WERI-Rb-1 (cell line): ENCODE measurements at regions not wholly inside any gene's neighbourhood (a gene's known extent, or its start where the extent isn't known, plus 50 kb on each side); places are given as distances from the start of the nearest gene placed in this dataset.

ENCODE experiments used
- DNase-seq: peaks from one replicate; pipeline ENCODE4 v3.0.0-alpha.2; 2020
- H3K27ac ChIP-seq: fragments of 250-450 bp; sonication (Bioruptor Pico); 2 replicates; pipeline ENCODE4 v1.5.1; 2020; ENCODE audit warnings: mild to moderate bottlenecking, moderate library complexity
- H3K27me3 ChIP-seq: fragments of 250-450 bp; sonication (Bioruptor Pico); 2 replicates; pipeline ENCODE4 v1.5.1; 2021; ENCODE audit warnings: mild to moderate bottlenecking, low read depth, moderate library complexity; ENCODE audit not compliant: insufficient read depth, severe bottlenecking
- H3K36me3 ChIP-seq: fragments of 250-450 bp; sonication (Bioruptor Pico); 2 replicates; pipeline ENCODE4 v1.5.1; 2020; ENCODE audit warnings: mild to moderate bottlenecking, moderate library complexity
- H3K4me3 ChIP-seq: 2 replicates; pipeline ENCODE4 v1.5.1; 2011; ENCODE audit warnings: low read depth, mild to moderate bottlenecking, control low read depth, low read length
- H3K9me3 ChIP-seq: fragments of 250-450 bp; sonication (Bioruptor Pico); 2 replicates; pipeline ENCODE4 v1.5.1; 2021; ENCODE audit warnings: mild to moderate bottlenecking, moderate library complexity; ENCODE audit not compliant: severe bottlenecking
- CTCF ChIP-seq: IDR thresholded peaks from 2 replicates; pipeline ENCODE4 v1.5.1; 2011; ENCODE audit warnings: low read depth, mild to moderate bottlenecking, control low read depth, inconsistent platforms, low read length

DNA sequence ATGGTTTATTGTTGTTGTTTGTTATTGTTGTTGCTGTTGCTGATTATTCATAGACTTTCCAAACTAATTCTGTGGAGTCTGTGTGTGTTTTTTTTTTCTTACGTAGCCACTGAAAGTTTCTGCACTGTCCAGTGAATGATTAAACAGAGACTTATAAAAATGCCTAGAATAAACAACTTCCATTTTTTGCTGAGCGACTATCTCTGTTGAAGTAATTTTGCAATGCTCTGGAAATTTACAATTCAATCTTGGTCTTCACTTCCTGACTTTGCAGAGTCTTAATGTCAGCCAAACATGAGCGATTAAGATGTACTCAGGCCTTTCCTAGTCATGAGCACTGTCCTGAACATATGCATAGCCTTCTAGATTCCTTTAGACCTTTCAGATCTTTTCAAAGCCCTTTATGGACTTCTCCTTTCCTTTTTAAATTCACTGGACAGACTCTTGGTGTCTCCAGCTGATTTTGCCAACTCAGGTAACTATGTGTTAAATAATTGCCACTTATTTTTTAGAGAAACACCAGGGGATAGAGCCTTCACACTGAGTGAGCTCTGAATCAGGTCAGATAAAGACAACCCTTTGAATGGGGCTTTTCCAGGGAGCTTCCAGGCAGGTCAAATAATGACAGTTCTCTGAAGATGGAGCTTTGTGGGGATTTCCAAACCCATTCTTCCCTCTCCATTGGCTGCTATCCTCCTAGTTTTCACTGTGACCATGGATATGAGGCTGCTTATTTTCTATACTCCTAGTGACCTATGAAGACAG lies 622.8 kb upstream of the EPHA7 start:
- DNase-seq = no peak
- Histone ChIP-seq H3K36me3 (no peaks in the 10 kb centered on the region), H3K9me3 (peaks cover 2% of the 10 kb centered on the region), H3K27me3 (no peaks in the 10 kb centered on the region), H3K27ac (no peak overlapping the region), H3K4me3 (no peak overlapping the region)
- no peak for TF ChIP-seq CTCF

DNA sequence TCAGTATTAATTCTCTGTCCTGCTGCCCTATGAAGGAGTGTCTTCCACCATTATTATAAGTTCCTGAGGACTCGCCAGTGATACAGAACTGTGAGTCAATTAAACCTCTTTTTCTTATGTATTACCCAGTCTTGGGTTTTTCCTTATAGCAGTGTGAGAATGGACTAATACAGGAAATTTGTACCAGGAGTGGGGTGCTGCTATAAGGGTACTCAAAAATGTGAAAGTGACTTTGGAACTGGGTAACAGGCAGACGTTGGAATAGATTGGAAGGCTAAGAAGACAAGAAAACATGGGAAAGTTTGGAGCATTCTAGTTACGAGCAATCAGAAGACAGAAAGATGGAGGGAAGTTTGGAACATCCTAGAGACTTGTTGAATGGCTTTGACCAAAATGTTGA lies 616.7 kb upstream of the EPHA7 start:
- no peak overlapping the region for H3K27ac ChIP-seq
- DNase-seq = no peak
- H3K27me3 ChIP-seq = no peaks in the 10 kb centered on the region
- no peak for TF ChIP-seq CTCF
- H3K9me3 ChIP-seq = peaks cover 2% of the 10 kb centered on the region
- no peaks in the 10 kb centered on the region for H3K36me3 ChIP-seq
- no peak overlapping the region for H3K4me3 ChIP-seq

- no peak for DNase-seq
- no peaks in the 10 kb centered on the region for H3K27me3 ChIP-seq
- no peak overlapping the region for H3K4me3 ChIP-seq
- H3K36me3 ChIP-seq = no peaks in the 10 kb centered on the region
- H3K27ac ChIP-seq = no peak overlapping the region
- TF ChIP-seq CTCF = no peak
- H3K9me3 ChIP-seq = no peaks in the 10 kb centered on the region
Measured at GRCh38 chr6:94027374-94027773, 608.0 kb upstream of the EPHA7 start.

- H3K9me3 ChIP-seq = no peaks in the 10 kb centered on the region
- no peaks in the 10 kb centered on the region for H3K27me3 ChIP-seq
- no peak overlapping the region for H3K4me3 ChIP-seq
- no peak overlapping the region for H3K27ac ChIP-seq
- TF ChIP-seq CTCF = no peak
- no peaks in the 10 kb centered on the region for H3K36me3 ChIP-seq
- DNase-seq = no peak
Measured at GRCh38 chr6:94026575-94026974, 607.2 kb upstream of the EPHA7 start.

DNA sequence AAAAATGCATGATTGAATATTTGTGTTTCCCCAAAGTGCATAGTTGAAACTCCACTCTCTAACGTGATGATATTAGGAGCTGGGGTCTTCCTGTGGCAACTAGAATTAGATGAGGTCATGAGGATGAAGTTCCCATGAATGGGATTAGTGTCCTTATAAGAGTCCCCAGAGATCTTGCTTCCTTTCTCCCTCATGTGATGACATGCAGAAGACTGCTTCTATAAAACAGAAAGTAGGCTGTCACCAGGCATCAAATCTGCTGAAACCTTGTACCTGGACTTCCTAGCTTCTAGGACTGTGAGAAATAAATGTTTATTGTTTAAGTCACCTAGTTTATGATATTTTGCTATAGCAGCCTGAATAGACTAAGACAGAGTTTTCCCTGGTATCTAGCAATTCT lies 586.5 kb upstream of the EPHA7 start:
- H3K27me3 ChIP-seq = no peaks in the 10 kb centered on the region
- H3K27ac ChIP-seq = no peak overlapping the region
- H3K36me3 ChIP-seq = no peaks in the 10 kb centered on the region
- no peak for DNase-seq
- no peak overlapping the region for H3K4me3 ChIP-seq
- H3K9me3 ChIP-seq = no peaks in the 10 kb centered on the region
- TF ChIP-seq CTCF = no peak

- H3K36me3 ChIP-seq = no peaks in the 10 kb centered on the region
- no peak overlapping the region for H3K27ac ChIP-seq
- H3K27me3 ChIP-seq = no peaks in the 10 kb centered on the region
- no peak for DNase-seq
- no peak for TF ChIP-seq CTCF
- no peak overlapping the region for H3K4me3 ChIP-seq
- H3K9me3 ChIP-seq = no peaks in the 10 kb centered on the region
Measured at GRCh38 chr6:93992976-93993375, 573.6 kb upstream of the EPHA7 start.
